HepG2 (cell line): ENCODE measurements at regions not wholly inside any gene's neighbourhood (a gene's known extent, or its start where the extent isn't known, plus 50 kb on each side); places are given as distances from the start of the nearest gene placed in this dataset.

Experiments used
- ATAC-seq: fragments of 200-7000 bp; cut with Tn5 transposase; 3 replicates; pipeline ENCODE4 v1.9.1; 2020; ENCODE audit warnings: mild to moderate bottlenecking, moderate library complexity
- BruUV-seq: library from RNA; stranded (reverse); fragments of 400-500 nt; replicated peaks from 2 replicates; lab custom pipeline; 2021; lab: Mats Ljungman, UMichigan
- CTCF ChIA-PET: fragments of 300-600 bp; formaldehyde crosslinking; extraction: SDS; loops from one replicate; lab custom pipeline; 2021; ENCODE audit warnings: low total read pairs, inconsistent platforms, low intra/inter-chr PET ratio; lab: Yijun Ruan, JAX
- POLR2A ChIA-PET: fragments of 350-600 bp; sonication (Branson Sonifier 250); formaldehyde crosslinking; loops from one replicate; lab custom pipeline; 2020; ENCODE audit warnings: antibody characterized with exemption, inconsistent platforms; lab: Yijun Ruan, JAX
- DNase-seq: peaks from one replicate; pipeline ENCODE4 v3.0.0-alpha.2; 2015; ENCODE audit warnings: low spot score
- FAIRE-seq: peaks from 3 replicates; lab custom pipeline; 2011; peaks lifted over from hg19 to GRCh38; lab: Jason Lieb, UNC
- H2AFZ ChIP-seq: one replicate; pipeline ENCODE4 v1.6.1; 2011; ENCODE audit warnings: low read length, inconsistent platforms
- H3K27ac ChIP-seq: fragments of 300-600 bp; 3 replicates; pipeline ENCODE4 v1.8.0; 2011; ENCODE audit warnings: mixed run types, mild to moderate bottlenecking, mixed read lengths, low read length, inconsistent platforms; ENCODE audit not compliant: insufficient read depth; ENCODE audit errors: extremely low read length
- H3K27me3 ChIP-seq, 2 experiments: fragments of 200-600 bp in 1 of 2; 2 replicates in 1 of 2; 3 replicates in 1 of 2; pipeline versions ENCODE4 v1.6.0 to v1.8.0; 2011; ENCODE audit warnings: low read length in 2 of 2, mild to moderate bottlenecking in 2 of 2, moderate library complexity in 2 of 2, inconsistent platforms in 1 of 2; ENCODE audit not compliant: insufficient read depth in 2 of 2, control insufficient read depth in 1 of 2
- H3K36me3 ChIP-seq, 2 experiments: fragments of 200-600 bp in 1 of 2; replicated peaks in 1 of 2; 2 replicates in 1 of 2; 3 replicates in 1 of 2; pipeline versions ENCODE4 v1.5.1 to v1.8.0; 2011; ENCODE audit warnings: low read length in 2 of 2, inconsistent platforms in 1 of 2; ENCODE audit not compliant: insufficient read depth in 2 of 2, control insufficient read depth in 1 of 2
- H3K4me1 ChIP-seq: 2 replicates; pipeline ENCODE4 v1.5.1; 2012; ENCODE audit warnings: low read length, inconsistent platforms; ENCODE audit not compliant: insufficient read depth
- H3K4me2 ChIP-seq: 2 replicates; pipeline ENCODE4 v1.6.0; 2011; ENCODE audit warnings: low read depth, low read length, inconsistent platforms
- H3K4me3 ChIP-seq, 3 experiments: fragments of 200-600 bp in 1 of 3; sonication (generic), shearing (Covaris generic) in 1 of 3; replicated peaks in 1 of 3; 2 replicates each; pipeline ENCODE4 v1.5.1; 2011 to 2016; ENCODE audit warnings: low read length in 3 of 3, inconsistent platforms in 2 of 3, low read depth in 2 of 3, mild to moderate bottlenecking in 2 of 3, control low read depth in 1 of 3, mixed read lengths in 1 of 3; ENCODE audit not compliant: insufficient read depth in 1 of 3
- H3K79me2 ChIP-seq: one replicate; pipeline ENCODE4 v1.6.1; 2011; ENCODE audit warnings: low read length, inconsistent platforms; ENCODE audit not compliant: insufficient read depth
- H3K9ac ChIP-seq: 2 replicates; pipeline ENCODE4 v1.6.0; 2011; ENCODE audit warnings: mild to moderate bottlenecking, low read depth, low read length, inconsistent platforms; ENCODE audit not compliant: insufficient read depth
- H3K9me3 ChIP-seq: 2 replicates; pipeline ENCODE4 v1.5.1; 2012; ENCODE audit warnings: mild to moderate bottlenecking, low read length
- H4K20me1 ChIP-seq: 2 replicates; pipeline ENCODE4 v1.6.0; 2011; ENCODE audit warnings: inconsistent platforms, mild to moderate bottlenecking, low read length, moderate library complexity; ENCODE audit not compliant: insufficient read depth
- IRF9 ChIP-seq: sonication (generic); formaldehyde crosslinking; IDR thresholded peaks from 2 replicates; pipeline ENCODE4 v1.8.0; 2022; ENCODE audit warnings: missing genetic modification reagents, mild to moderate bottlenecking, borderline replicate concordance
- NR2C2 ChIP-seq: sonication (generic); formaldehyde crosslinking; IDR thresholded peaks from 2 replicates; pipeline ENCODE4 v1.4.0; 2020; ENCODE audit warnings: missing genetic modification reagents, mild to moderate bottlenecking, moderate library complexity, borderline replicate concordance
- TCF7L2 ChIP-seq: IDR thresholded peaks from 2 replicates; pipeline ENCODE4 v1.6.1; 2011; ENCODE audit warnings: mild to moderate bottlenecking, low read depth, low read length, moderate library complexity
- ZNF124 ChIP-seq: sonication (generic); formaldehyde crosslinking; IDR thresholded peaks from 2 replicates; pipeline ENCODE4 v1.4.0; 2020; ENCODE audit warnings: missing genetic modification reagents
- ZNF280D ChIP-seq: sonication (generic); formaldehyde crosslinking; IDR thresholded peaks from 2 replicates; pipeline ENCODE4 v1.5.1; 2020; ENCODE audit warnings: mild to moderate bottlenecking, missing genetic modification reagents
- ZNF484 ChIP-seq: sonication (generic); formaldehyde crosslinking; IDR thresholded peaks from 2 replicates; pipeline ENCODE4 v1.5.1; 2020; ENCODE audit warnings: mild to moderate bottlenecking, low read depth, missing genetic modification reagents, borderline replicate concordance
- ZNF556 ChIP-seq: sonication (generic); formaldehyde crosslinking; IDR thresholded peaks from 2 replicates; pipeline ENCODE4 v1.4.0; 2020; ENCODE audit warnings: mild to moderate bottlenecking, missing genetic modification reagents, borderline replicate concordance
- WGBS: methylation state at CpG from one replicate; pipeline ENCODE4 v1.1.6; 2017; ENCODE audit warnings: low lambda C conversion rate; 5-methylcytosine and 5-hydroxymethylcytosine counted together
- in situ Hi-C: cut with HindIII; loops from 2 replicates; pipeline ENCODE4 v1.10.0; 2017; ENCODE audit warnings: low pct_unique_long_range_greater_than_20kb; ENCODE audit not compliant: extremely low pct_ligation_motif_present
- intact Hi-C: fragments of 100-400 bp; cut with micrococcal nuclease; formaldehyde crosslinking; loops from one replicate; pipeline ENCODE4 v1.10.0; 2022; ENCODE audit not compliant: unreplicated experiment

GRCh38 chr19:42662712-42663111 lies 68.0 kb upstream of the CEACAM8 start:
- no peaks in the 10 kb centered on the region for H3K9me3 ChIP-seq
- H3K27me3 ChIP-seq = no peaks in the 10 kb centered on the region
- H3K27ac ChIP-seq = no peak overlapping the region
- no peaks in the 10 kb centered on the region for H3K4me1 ChIP-seq
- DNase-seq (no peak), FAIRE-seq (no peak), ATAC-seq (no peak)
- TF ChIP-seq IRF9 (CRISPR knock-in tag) (no peak), ZNF484 (CRISPR knock-in tag) (no peak), ZNF124 (CRISPR knock-in tag) (no peak), NR2C2 (CRISPR knock-in tag) (no peak), TCF7L2 (no peak), ZNF556 (no peak), ZNF280D (CRISPR knock-in tag) (no peak)
- no peaks in the 10 kb centered on the region for H4K20me1 ChIP-seq
- H3K9ac ChIP-seq = no peak overlapping the region
- H3K4me2 ChIP-seq = no peak overlapping the region
- ChIA-PET CTCF (no interaction called here), POLR2A (no interaction called here)
- no peaks in the 10 kb centered on the region for H3K36me3 ChIP-seq
- WGBS = 0% methylated on average over 1 of the region's 2 CpGs
- H3K4me3 ChIP-seq = no peak overlapping the region
- no peak overlapping the region for H2AFZ ChIP-seq
- BruUV-seq = no TSS peak
- in situ Hi-C loops = no loop called here
- H3K79me2 ChIP-seq = no peaks in the 10 kb centered on the region
- intact Hi-C loops = no loop called here
